Naive thymus-derived CD4-positive, alpha-beta T cell (primary cell): ENCODE measurements at regions not wholly inside any gene's neighbourhood (a gene's known extent, or its start where the extent isn't known, plus 50 kb on each side); places are given as distances from the start of the nearest gene placed in this dataset.

Experiments used
- ATAC-seq: fragments of 150-1000 bp; cut with Tn5 transposase; 2 replicates; pipeline ENCODE4 v1.10.0; 2021; ENCODE audit warnings: mild to moderate bottlenecking, moderate library complexity
- CTCF ChIA-PET: fragments of 350-600 bp; sonication (Branson Sonifier 250); formaldehyde crosslinking; loops from one replicate; lab custom pipeline; 2021; ENCODE audit warnings: antibody characterized with exemption; lab: Charles Lee
- POLR2A ChIA-PET: fragments of 350-600 bp; sonication (Branson Sonifier 250); formaldehyde crosslinking; loops from one replicate; lab custom pipeline; 2021; ENCODE audit warnings: antibody characterized with exemption, inconsistent platforms; lab: Charles Lee
- DNase-seq, 9 donors: peaks; one replicate each; pipeline versions ENCODE4 v3.0.0 to v3.0.0-alpha.2; 2020 to 2022; ENCODE audit warnings: mixed read lengths in 1 of 9
- H3K27ac ChIP-seq: one replicate; pipeline ENCODE4 v1.7.0; 2013; ENCODE audit warnings: mild to moderate bottlenecking, low read depth, low read length, moderate library complexity
- H3K27me3 ChIP-seq, 2 donors: one replicate each; pipeline ENCODE4 v1.7.0; 2013; ENCODE audit warnings: low read length in 2 of 2, mild to moderate bottlenecking in 2 of 2, moderate library complexity in 2 of 2; ENCODE audit not compliant: control insufficient read depth in 2 of 2, insufficient read depth in 2 of 2
- H3K36me3 ChIP-seq, 3 experiments: 1 replicate in 2 of 3; 2 replicates in 1 of 3; pipeline ENCODE4 v1.7.0; 2013; ENCODE audit warnings: low read length in 3 of 3, mild to moderate bottlenecking in 3 of 3, moderate library complexity in 1 of 3; ENCODE audit not compliant: insufficient read depth in 3 of 3, control insufficient read depth in 2 of 3
- H3K4me1 ChIP-seq, 2 donors: one replicate each; pipeline ENCODE4 v1.7.0; 2013; ENCODE audit warnings: low read length in 2 of 2, mild to moderate bottlenecking in 2 of 2, moderate library complexity in 1 of 2; ENCODE audit not compliant: control insufficient read depth in 2 of 2, insufficient read depth in 2 of 2
- H3K4me3 ChIP-seq: 2 replicates; pipeline ENCODE4 v1.7.0; 2013; ENCODE audit warnings: mild to moderate bottlenecking, low read length
- H3K9me3 ChIP-seq, 3 experiments: 1 replicate in 2 of 3; 2 replicates in 1 of 3; pipeline ENCODE4 v1.7.0; 2013; ENCODE audit warnings: low read length in 3 of 3; ENCODE audit not compliant: control insufficient read depth in 2 of 3
- H3K27ac Mint-ChIP-seq, 9 donors: one replicate each; pipeline ENCODE4 v1.8.0; 2020 to 2022; ENCODE audit warnings: mixed read lengths in 9 of 9, mild to moderate bottlenecking in 8 of 9, moderate library complexity in 5 of 9, inconsistent platforms in 2 of 9
- H3K27me3 Mint-ChIP-seq, 5 donors: one replicate each; pipeline ENCODE4 v1.8.0; 2021 to 2022; ENCODE audit warnings: mixed read lengths in 5 of 5, mild to moderate bottlenecking in 1 of 5
- H3K36me3 Mint-ChIP-seq, 5 donors: one replicate each; pipeline ENCODE4 v1.8.0; 2020 to 2022; ENCODE audit warnings: mixed read lengths in 5 of 5, mild to moderate bottlenecking in 3 of 5, inconsistent platforms in 1 of 5
- H3K4me1 Mint-ChIP-seq, 7 donors: one replicate each; pipeline ENCODE4 v1.8.0; 2020 to 2022; ENCODE audit warnings: mixed read lengths in 7 of 7, mild to moderate bottlenecking in 3 of 7, inconsistent platforms in 1 of 7
- H3K4me3 Mint-ChIP-seq, 10 donors: one replicate each; pipeline ENCODE4 v1.8.0; 2020 to 2022; ENCODE audit warnings: mild to moderate bottlenecking in 10 of 10, mixed read lengths in 10 of 10, moderate library complexity in 6 of 10, inconsistent platforms in 2 of 10
- H3K9me3 Mint-ChIP-seq, 11 donors: one replicate each; pipeline ENCODE4 v1.8.0; 2020 to 2022; ENCODE audit warnings: mixed read lengths in 11 of 11, mild to moderate bottlenecking in 4 of 11, inconsistent platforms in 1 of 11, moderate library complexity in 1 of 11
- intact Hi-C, 2 donors: fragments of 100-400 bp; cut with micrococcal nuclease; formaldehyde crosslinking; loops; one replicate each; pipeline ENCODE4 v1.15.1; 2023

- DNase-seq (peak in 5 of 9 donors; percentile 2 to 29 (median 28)), ATAC-seq (peak; percentile 42)
- CTCF ChIA-PET, result interaction anchor here (1.0 kb wide), 1 partner anchor 14 kb away, joined by 3 read pairs; no protein-coding TSS in a partner anchor
- Histone ChIP-seq H3K36me3 (no peaks in the 10 kb centered on the region), H3K27ac (no peak overlapping the region), H3K27me3 (no peaks in the 10 kb centered on the region), H3K9me3 (no peaks in the 10 kb centered on the region), H3K4me1 (peaks cover 12 to 23% of the 10 kb centered on the region in 2 donors), H3K4me3 (no peak overlapping the region)
- Mint-ChIP-seq H3K4me1 (peaks cover 5 to 39% (median 22%) of the 10 kb centered on the region in 7 donors), H3K27ac (peak overlapping the region in 5 of 9 donors; percentile 8 to 81 (median 56)), H3K9me3 (peaks cover 0 to 3% (median 0%) of the 10 kb centered on the region in 11 donors), H3K4me3 (peak overlapping the region in 5 of 10 donors; percentile 9 to 44 (median 26)), H3K27me3 (no peaks in the 10 kb centered on the region), H3K36me3 (no peaks in the 10 kb centered on the region)
- intact Hi-C loops, result loop anchor here in 1 of 2 donors (10.0 kb wide), 1 partner anchor 241 kb away; no protein-coding TSS in a partner anchor
- POLR2A ChIA-PET, result no interaction called here
Measured at GRCh38 chr7:131183611-131184119, 144.0 kb upstream of the MKLN1 start.

DNA sequence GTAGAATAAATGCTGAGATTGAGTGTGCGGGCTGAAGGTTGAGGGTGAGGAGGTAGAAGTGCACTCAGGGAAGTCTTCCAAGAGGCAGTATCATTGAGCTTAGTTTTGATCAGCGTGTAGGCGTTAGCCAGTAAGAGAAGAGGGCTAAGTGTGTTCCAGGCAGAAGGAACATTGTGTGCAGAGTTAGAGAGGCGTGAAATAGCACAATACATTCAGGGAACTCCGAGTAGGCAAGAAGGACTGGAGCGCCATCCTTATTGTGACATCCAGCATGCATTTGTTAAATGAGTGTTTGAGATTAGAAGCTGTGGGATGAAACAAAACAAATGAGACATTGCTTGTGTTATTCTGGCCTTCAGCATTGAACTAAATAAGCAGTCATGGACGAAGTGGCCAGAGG lies 140.9 kb upstream of the MKLN1 start:
- DNase-seq (no peak), ATAC-seq (no peak)
- ChIA-PET POLR2A (interaction anchor here (1.0 to 1.5 kb wide), 2 partner anchors 49 to 81 kb away, joined by 3 to 6 read pairs; no protein-coding TSS in a partner anchor), CTCF (no interaction called here)
- Mint-ChIP-seq H3K9me3 (peaks cover 0 to 3% (median 0%) of the 10 kb centered on the region in 11 donors), H3K27me3 (no peaks in the 10 kb centered on the region), H3K4me1 (peaks cover 5 to 63% (median 27%) of the 10 kb centered on the region in 7 donors), H3K36me3 (no peaks in the 10 kb centered on the region), H3K27ac (peak overlapping the region in 1 of 9 donors; percentile 4), H3K4me3 (no peak overlapping the region)
- Histone ChIP-seq H3K27ac (no peak overlapping the region), H3K9me3 (no peaks in the 10 kb centered on the region), H3K36me3 (no peaks in the 10 kb centered on the region), H3K4me3 (no peak overlapping the region), H3K27me3 (no peaks in the 10 kb centered on the region), H3K4me1 (peaks cover 15 to 34% of the 10 kb centered on the region in 2 donors)
- intact Hi-C loops, result loop anchor here in 1 of 2 donors (10.0 kb wide), 1 partner anchor 238 kb away; no protein-coding TSS in a partner anchor

- H3K36me3 Mint-ChIP-seq, result no peaks in the 10 kb centered on the region
- Histone ChIP-seq H3K27me3 (no peaks in the 10 kb centered on the region), H3K4me3 (no peak overlapping the region), H3K9me3 (no peaks in the 10 kb centered on the region), H3K4me1 (peaks cover 15 to 28% of the 10 kb centered on the region in 2 donors), H3K36me3 (no peaks in the 10 kb centered on the region), H3K27ac (no peak overlapping the region)
- DNase-seq, result peak; percentile 5 to 62 (median 29)
- ChIA-PET POLR2A (interaction anchor here (0.6 kb wide), 2 partner anchors 84 to 196 kb away, joined by 3 read pairs; no protein-coding TSS in a partner anchor), CTCF (no interaction called here)
- no peaks in the 10 kb centered on the region for H3K27me3 Mint-ChIP-seq
- H3K4me1 Mint-ChIP-seq, result peaks cover 5 to 51% (median 16%) of the 10 kb centered on the region in 7 donors
- H3K27ac Mint-ChIP-seq, result peak overlapping the region in 4 of 9 donors; percentile 15 to 86 (median 52)
- ATAC-seq, result peak; percentile 95
- intact Hi-C loops, result loop anchor here (1.0 to 10.0 kb wide), 8 partner anchors 43 to 236 kb away; partner anchors contain the start of gene MKLN1 (in 1 of the 2)
- H3K4me3 Mint-ChIP-seq, result peak overlapping the region in 2 of 10 donors; percentile 27 to 56
- no peaks in the 10 kb centered on the region for H3K9me3 Mint-ChIP-seq
Measured at GRCh38 chr7:131188367-131189339, 139.0 kb upstream of the MKLN1 start.

DNA sequence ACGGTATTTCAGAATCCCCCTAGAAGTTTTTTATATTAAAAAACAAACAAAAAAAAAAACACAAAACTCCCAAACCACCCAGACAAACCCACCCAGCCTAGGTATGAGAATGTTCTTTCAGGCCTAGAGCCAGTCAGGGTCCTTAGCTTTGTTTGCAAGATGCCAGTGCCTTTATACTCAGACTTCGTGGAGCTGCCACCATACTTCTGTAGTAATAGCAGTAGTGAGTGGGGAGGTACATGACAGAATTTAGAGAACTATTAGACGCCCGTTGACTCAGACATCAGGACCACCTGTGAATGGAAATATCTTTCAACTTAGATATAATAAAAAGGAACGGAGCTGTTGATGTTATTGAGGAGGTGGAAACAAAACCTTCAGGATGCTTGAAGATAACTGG lies 138.2 kb upstream of the MKLN1 start:
- H3K27ac ChIP-seq, result no peak overlapping the region
- H3K4me3 ChIP-seq, result no peak overlapping the region
- peaks cover 5 to 43% (median 13%) of the 10 kb centered on the region in 7 donors for H3K4me1 Mint-ChIP-seq
- DNase-seq (no peak), ATAC-seq (no peak)
- no peaks in the 10 kb centered on the region for H3K27me3 Mint-ChIP-seq
- no peaks in the 10 kb centered on the region for H3K36me3 Mint-ChIP-seq
- H3K4me3 Mint-ChIP-seq, result no peak overlapping the region
- no peaks in the 10 kb centered on the region for H3K9me3 Mint-ChIP-seq
- H3K9me3 ChIP-seq, result no peaks in the 10 kb centered on the region
- POLR2A ChIA-PET, result no interaction called here
- no peaks in the 10 kb centered on the region for H3K36me3 ChIP-seq
- peaks cover 10 to 21% of the 10 kb centered on the region in 2 donors for H3K4me1 ChIP-seq
- CTCF ChIA-PET, result interaction anchor here (0.6 kb wide), 1 partner anchor 297 kb away, joined by 6 read pairs; no protein-coding TSS in a partner anchor
- H3K27ac Mint-ChIP-seq, result peak overlapping the region in 1 of 9 donors; percentile 2
- H3K27me3 ChIP-seq, result no peaks in the 10 kb centered on the region
- intact Hi-C loops, result loop anchor here (2.0 to 10.0 kb wide), 5 partner anchors 113 to 235 kb away; partner anchors contain the start of gene MKLN1 (in 1 of the 2)

DNA sequence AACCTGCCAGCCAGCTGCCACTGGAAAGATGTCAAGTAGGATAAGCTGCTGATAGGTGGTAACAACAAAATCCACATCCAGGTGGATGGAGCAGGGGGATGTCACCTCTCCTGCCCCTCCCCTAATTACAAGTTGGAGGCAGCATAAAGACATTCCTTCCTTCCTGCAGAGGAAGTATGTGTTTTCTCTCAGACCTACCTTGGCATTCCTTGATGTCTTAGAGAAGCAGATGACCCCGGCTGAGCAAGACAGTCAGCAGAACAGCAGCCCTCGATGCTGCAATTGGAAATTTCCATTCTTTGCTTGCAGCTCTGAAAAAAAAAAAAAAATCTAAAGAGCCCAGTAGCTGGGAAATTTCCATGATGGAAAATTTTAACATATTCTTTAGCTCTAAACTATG lies 137.5 kb upstream of the MKLN1 start:
- ATAC-seq (no peak), DNase-seq (no peak)
- Histone ChIP-seq H3K9me3 (no peaks in the 10 kb centered on the region), H3K4me3 (no peak overlapping the region), H3K36me3 (no peaks in the 10 kb centered on the region), H3K27ac (no peak overlapping the region), H3K27me3 (no peaks in the 10 kb centered on the region), H3K4me1 (peaks cover 10 to 21% of the 10 kb centered on the region in 2 donors)
- POLR2A ChIA-PET, result no interaction called here
- Mint-ChIP-seq H3K27ac (no peak overlapping the region), H3K4me1 (peaks cover 5 to 36% (median 13%) of the 10 kb centered on the region in 7 donors), H3K4me3 (no peak overlapping the region), H3K27me3 (peaks cover 0 to 2% (median 0%) of the 10 kb centered on the region in 5 donors), H3K9me3 (no peaks in the 10 kb centered on the region), H3K36me3 (no peaks in the 10 kb centered on the region)
- intact Hi-C loops, result no loop called here
- CTCF ChIA-PET, result interaction anchor here (0.6 kb wide), 1 partner anchor 298 kb away, joined by 6 read pairs; no protein-coding TSS in a partner anchor

DNA sequence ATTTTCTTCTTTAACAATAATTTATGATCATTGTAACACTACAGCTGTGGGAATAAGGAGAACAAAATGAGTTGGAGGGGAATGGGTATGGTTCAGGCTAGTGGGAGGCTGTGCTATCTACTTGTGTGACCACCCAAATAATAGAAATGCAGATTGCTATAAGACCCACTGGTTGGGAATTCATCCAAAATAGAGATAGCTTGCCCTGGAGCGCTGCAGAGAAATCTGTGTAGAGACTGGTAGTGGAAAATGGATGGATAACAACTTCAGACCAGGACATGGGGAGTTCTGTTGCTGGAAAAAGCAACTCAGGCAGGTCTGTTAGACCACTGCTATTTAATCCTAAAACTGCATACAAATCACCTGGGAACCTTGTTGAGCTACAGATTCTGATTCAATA lies 137.1 kb upstream of the MKLN1 start:
- peaks cover 0 to 2% (median 0%) of the 10 kb centered on the region in 5 donors for H3K27me3 Mint-ChIP-seq

More for the DNA sequence above, 137.1 kb upstream of the MKLN1 start:
- no peak overlapping the region for H3K27ac Mint-ChIP-seq
- H3K4me1 ChIP-seq, result peaks cover 10 to 21% of the 10 kb centered on the region in 2 donors
- ChIA-PET CTCF (interaction anchor here (0.7 kb wide), 1 partner anchor 196 kb away, joined by 3 read pairs; no protein-coding TSS in a partner anchor), POLR2A (interaction anchor here (0.6 kb wide), 1 partner anchor 69 kb away, joined by 3 read pairs; no protein-coding TSS in a partner anchor)
- no peak overlapping the region for H3K4me3 Mint-ChIP-seq
- intact Hi-C loops, result no loop called here
- ATAC-seq (no peak), DNase-seq (no peak)
- no peak overlapping the region for H3K4me3 ChIP-seq
- no peak overlapping the region for H3K27ac ChIP-seq
- no peaks in the 10 kb centered on the region for H3K9me3 ChIP-seq
- no peaks in the 10 kb centered on the region for H3K9me3 Mint-ChIP-seq
- H3K36me3 Mint-ChIP-seq, result no peaks in the 10 kb centered on the region
- no peaks in the 10 kb centered on the region for H3K36me3 ChIP-seq
- no peaks in the 10 kb centered on the region for H3K27me3 ChIP-seq
- peaks cover 5 to 36% (median 13%) of the 10 kb centered on the region in 7 donors for H3K4me1 Mint-ChIP-seq
